Keratinocyte (primary cell): ENCODE measurements at regions not wholly inside any gene's neighbourhood (a gene's known extent, or its start where the extent isn't known, plus 50 kb on each side); places are given as distances from the start of the nearest gene placed in this dataset.

ENCODE experiments used
- DNase-seq: peaks from one replicate; pipeline ENCODE4 v3.0.0-alpha.2; 2011; ENCODE audit warnings: low read depth, missing footprints, low spot score
- FAIRE-seq: peaks from 2 replicates; lab custom pipeline; 2011; peaks lifted over from hg19 to GRCh38; lab: Jason Lieb, UNC
- H2AFZ ChIP-seq: 2 replicates; pipeline ENCODE4 v1.6.0; 2012; ENCODE audit warnings: low read length, control low read depth, inconsistent platforms; ENCODE audit not compliant: control insufficient read depth
- H3K27ac ChIP-seq: 2 replicates; pipeline ENCODE4 v1.5.1; 2011; ENCODE audit warnings: low read length; ENCODE audit not compliant: control insufficient read depth, insufficient read depth
- H3K27me3 ChIP-seq: 3 replicates; pipeline ENCODE4 v1.6.0; 2011; ENCODE audit warnings: low read length; ENCODE audit not compliant: control insufficient read depth, insufficient read depth; ENCODE audit errors: extremely low read depth
- H3K36me3 ChIP-seq, 2 experiments: 2 replicates in 1 of 2; 3 replicates in 1 of 2; pipeline ENCODE4 v1.5.1; 2011; ENCODE audit warnings: low read length in 2 of 2, mild to moderate bottlenecking in 1 of 2; ENCODE audit not compliant: control insufficient read depth in 2 of 2, insufficient read depth in 2 of 2; ENCODE audit errors: extremely low read depth in 1 of 2
- H3K4me1 ChIP-seq: 3 replicates; pipeline ENCODE4 v1.5.1; 2011; ENCODE audit warnings: low read length; ENCODE audit not compliant: control insufficient read depth, insufficient read depth; ENCODE audit errors: extremely low read depth
- H3K4me2 ChIP-seq: 3 replicates; pipeline ENCODE4 v1.6.0; 2011; ENCODE audit warnings: low read depth, low read length; ENCODE audit not compliant: control insufficient read depth, insufficient read depth; ENCODE audit errors: extremely low read depth
- H3K4me3 ChIP-seq, 3 experiments: fragments of 200-600 bp in 1 of 3; sonication (generic) in 1 of 3; 2 replicates in 2 of 3; 3 replicates in 1 of 3; pipeline ENCODE4 v1.5.1; 2011 to 2016; ENCODE audit warnings: low read length in 3 of 3, mild to moderate bottlenecking in 3 of 3, control low read depth in 2 of 3, inconsistent platforms in 1 of 3, low read depth in 1 of 3, mixed read lengths in 1 of 3, mixed run types in 1 of 3, moderate library complexity in 1 of 3; ENCODE audit not compliant: control insufficient read depth in 2 of 3, insufficient read depth in 2 of 3; ENCODE audit errors: extremely low read depth in 1 of 3
- H3K79me2 ChIP-seq: 2 replicates; pipeline ENCODE4 v1.6.0; 2012; ENCODE audit warnings: low read length; ENCODE audit not compliant: control insufficient read depth, insufficient read depth
- H3K9ac ChIP-seq: 3 replicates; pipeline ENCODE4 v1.6.0; 2011; ENCODE audit warnings: low read length; ENCODE audit not compliant: control insufficient read depth, insufficient read depth; ENCODE audit errors: extremely low read depth
- H3K9me1 ChIP-seq: 3 replicates; pipeline ENCODE4 v1.6.0; 2011; ENCODE audit warnings: low read length; ENCODE audit not compliant: control insufficient read depth, insufficient read depth; ENCODE audit errors: extremely low read depth
- H3K9me3 ChIP-seq: 2 replicates; pipeline ENCODE4 v1.5.1; 2012; ENCODE audit warnings: low read depth, low read length; ENCODE audit not compliant: control insufficient read depth
- H4K20me1 ChIP-seq: 3 replicates; pipeline ENCODE4 v1.6.0; 2011; ENCODE audit warnings: low read length; ENCODE audit not compliant: control insufficient read depth, insufficient read depth; ENCODE audit errors: extremely low read depth
- CTCF ChIP-seq, 3 experiments: IDR thresholded peaks in 1 of 3; conservative IDR thresholded peaks in 1 of 3; optimal IDR thresholded peaks in 1 of 3; 2 replicates in 2 of 3; 3 replicates in 1 of 3; pipeline versions ENCODE3 to v1.5.1; 2011; ENCODE audit warnings: low read length in 3 of 3, mild to moderate bottlenecking in 3 of 3, moderate library complexity in 2 of 3, control low read depth in 1 of 3, inconsistent platforms in 1 of 3; ENCODE audit not compliant: insufficient read depth in 2 of 3; ENCODE audit errors: extremely low read depth in 1 of 3
- EZH2 ChIP-seq: IDR thresholded peaks from one replicate; pipeline ENCODE4 v1.6.1; 2012; ENCODE audit warnings: inconsistent platforms, mild to moderate bottlenecking, low read length, moderate library complexity
- dilution Hi-C: fragments of 300-500 bp; cut with MboI; formaldehyde crosslinking; loops from one replicate; pipeline ENCODE4 v1.7.0; 2020; ENCODE audit warnings: low sequenced_read_pairs; ENCODE audit not compliant: extremely low pct_ligation_motif_present

- H2AFZ ChIP-seq, result no peak overlapping the region
- H3K79me2 ChIP-seq, result no peaks in the 10 kb centered on the region
- FAIRE-seq, result no peak
- no peak overlapping the region for H3K27ac ChIP-seq
- no peaks in the 10 kb centered on the region for H3K27me3 ChIP-seq
- H3K36me3 ChIP-seq, result no peaks in the 10 kb centered on the region
- TF ChIP-seq EZH2 (no peak), CTCF (optimal IDR thresholded peaks at IDR 0.05 in 1 of 3, IDR thresholded peaks at IDR 0.05 in 1 of 3, conservative IDR thresholded peaks at IDR 0.05 in 1 of 3; ENCODE audit: extremely low read depth in 1 of 3, insufficient read depth in 2 of 3, low read length in 3 of 3) (no peak)
- no peaks in the 10 kb centered on the region for H4K20me1 ChIP-seq
- no peak for DNase-seq
- H3K4me2 ChIP-seq, result no peak overlapping the region
- peaks cover 3% of the 10 kb centered on the region for H3K4me1 ChIP-seq
- dilution Hi-C loops, result no loop called here
- no peaks in the 10 kb centered on the region for H3K9me1 ChIP-seq
- H3K9ac ChIP-seq, result no peak overlapping the region
- no peak overlapping the region for H3K4me3 ChIP-seq
- H3K9me3 ChIP-seq, result no peaks in the 10 kb centered on the region
Observed at GRCh38 chr18:41449612-41450011, 505.4 kb upstream of the PIK3C3 start.

GRCh38 chr18:41444943-41445342, 510.1 kb upstream of the PIK3C3 start:
- TF ChIP-seq EZH2 (no peak), CTCF (optimal IDR thresholded peaks at IDR 0.05 in 1 of 3, IDR thresholded peaks at IDR 0.05 in 1 of 3, conservative IDR thresholded peaks at IDR 0.05 in 1 of 3; ENCODE audit: extremely low read depth in 1 of 3, insufficient read depth in 2 of 3, low read length in 3 of 3) (no peak)
- DNase-seq (no peak), FAIRE-seq (no peak)
- no peak overlapping the region for H3K4me2 ChIP-seq
- H3K9ac ChIP-seq, result no peak overlapping the region
- H3K36me3 ChIP-seq, result no peaks in the 10 kb centered on the region
- no peaks in the 10 kb centered on the region for H3K9me1 ChIP-seq
- no peaks in the 10 kb centered on the region for H3K27me3 ChIP-seq
- peaks cover 3% of the 10 kb centered on the region for H3K4me1 ChIP-seq
- H3K27ac ChIP-seq, result no peak overlapping the region
- no peaks in the 10 kb centered on the region for H3K79me2 ChIP-seq
- no peaks in the 10 kb centered on the region for H4K20me1 ChIP-seq
- no peaks in the 10 kb centered on the region for H3K9me3 ChIP-seq
- H2AFZ ChIP-seq, result no peak overlapping the region
- dilution Hi-C loops, result no loop called here
- H3K4me3 ChIP-seq, result no peak overlapping the region
